GM19240 (cell line): ENCODE measurements at regions not wholly inside any gene's neighbourhood (a gene's known extent, or its start where the extent isn't known, plus 50 kb on each side); places are given as distances from the start of the nearest gene placed in this dataset.

Experiments
- DNase-seq: peaks from one replicate; pipeline ENCODE4 v3.0.0; 2011; ENCODE audit warnings: low spot score; ENCODE audit not compliant: insufficient read length

DNA sequence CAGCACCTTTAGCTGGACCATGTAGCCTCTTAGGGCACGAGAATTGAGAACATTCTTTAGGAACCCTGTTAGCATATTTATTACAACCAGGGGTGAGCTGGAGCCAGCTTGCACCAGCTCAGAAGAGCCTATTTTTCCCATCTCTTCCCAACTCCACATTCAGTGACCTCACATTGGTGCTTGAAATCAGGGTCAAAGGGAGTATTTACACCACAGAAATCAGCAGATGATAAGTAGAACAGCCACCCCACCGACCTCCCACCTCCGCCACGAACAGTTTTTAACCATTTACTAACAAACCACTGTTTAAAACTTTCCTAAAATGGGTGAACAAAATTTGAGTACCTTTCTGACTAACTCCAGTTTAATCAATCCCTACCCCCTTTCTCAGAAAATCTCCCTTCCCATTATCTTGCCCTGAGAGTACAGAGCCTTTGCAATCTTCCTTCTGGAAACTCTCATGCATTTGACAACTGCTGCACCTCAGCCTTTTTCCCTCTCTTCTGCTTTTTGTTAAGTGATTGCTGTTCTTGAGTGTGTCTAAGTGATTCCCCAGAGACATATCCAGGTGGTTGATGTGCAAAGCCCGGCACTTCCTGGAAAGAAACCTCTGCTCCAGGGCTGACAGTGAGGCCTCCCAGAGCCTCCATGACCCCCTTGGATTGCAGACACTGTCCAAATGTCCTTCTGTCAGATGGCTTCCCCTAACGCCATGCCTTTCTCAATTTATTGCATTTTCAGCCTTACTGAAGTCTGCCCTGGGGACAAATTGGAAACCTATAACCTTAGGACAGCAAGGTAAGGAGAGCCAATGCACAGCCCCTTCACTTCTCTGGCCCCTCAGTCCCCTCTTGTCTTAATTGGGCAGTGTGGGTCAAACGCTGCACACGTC is 389.5 kb upstream of the TNP1 start:
- no peak for DNase-seq

- DNase-seq: peak; percentile 9
These were observed 388.6 kb upstream of the TNP1 start for GRCh38 chr2:217248312-217248935.

DNA sequence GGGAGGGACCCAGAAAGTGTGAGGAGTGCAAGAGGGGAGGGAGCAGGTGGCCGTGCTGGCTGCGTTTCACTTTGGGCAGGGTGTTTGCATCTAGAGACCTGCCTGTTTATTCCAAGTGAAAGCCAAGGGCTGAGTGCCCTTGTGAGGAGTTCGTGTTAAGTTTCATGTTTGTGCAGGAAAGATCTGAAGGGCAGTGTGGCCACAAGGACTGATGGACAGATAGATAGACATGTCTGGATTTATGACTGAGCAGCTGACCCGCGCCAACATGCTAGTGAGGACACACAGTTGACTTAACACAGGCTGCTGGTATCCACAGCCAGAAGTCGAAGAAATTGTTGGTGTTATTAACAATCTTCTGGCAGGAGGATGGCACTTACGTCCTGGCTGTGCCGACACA is 387.6 kb upstream of the TNP1 start:
- no peak for DNase-seq

DNA sequence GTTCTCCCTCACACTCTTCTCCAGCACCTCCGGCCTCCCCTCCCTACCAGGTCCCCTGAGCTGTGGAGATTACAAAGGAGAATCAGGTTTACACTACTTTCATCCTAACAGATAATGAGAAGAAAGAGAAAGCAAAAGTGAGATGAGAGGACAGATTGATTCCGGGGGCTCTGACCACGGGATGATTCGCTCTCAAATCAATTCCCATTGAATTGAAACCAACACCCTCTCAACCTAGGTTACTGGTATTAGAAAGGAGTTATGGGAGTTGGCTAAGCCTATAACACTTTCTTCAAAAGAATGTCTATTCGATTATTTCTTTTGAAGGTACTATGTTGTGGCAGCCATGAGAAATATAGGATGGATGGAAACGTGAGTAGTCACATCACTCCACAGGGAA is 386.2 kb upstream of the TNP1 start:
- DNase-seq: no peak

DNA sequence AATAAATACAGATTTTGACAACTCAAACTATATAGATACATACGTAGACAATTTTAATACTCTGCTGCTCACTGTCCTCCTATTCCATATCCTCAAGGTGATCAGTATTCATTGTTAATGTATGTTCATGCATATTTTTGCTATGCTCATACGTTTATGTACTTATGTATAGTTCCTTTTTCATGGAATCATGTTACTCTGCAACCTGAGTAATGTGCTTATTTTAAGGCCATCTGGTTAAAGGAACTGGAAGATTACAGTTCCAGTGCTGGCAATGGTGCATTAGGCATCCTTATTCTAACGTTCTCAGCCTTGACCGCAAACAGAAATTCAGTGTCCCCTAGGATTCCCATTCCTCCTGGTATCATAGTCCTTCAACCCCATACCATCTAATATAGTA is 385.0 kb upstream of the TNP1 start:
- no peak for DNase-seq

GRCh38 chr2:217242947-217243346 is 383.1 kb upstream of the TNP1 start:
- no peak for DNase-seq

DNA sequence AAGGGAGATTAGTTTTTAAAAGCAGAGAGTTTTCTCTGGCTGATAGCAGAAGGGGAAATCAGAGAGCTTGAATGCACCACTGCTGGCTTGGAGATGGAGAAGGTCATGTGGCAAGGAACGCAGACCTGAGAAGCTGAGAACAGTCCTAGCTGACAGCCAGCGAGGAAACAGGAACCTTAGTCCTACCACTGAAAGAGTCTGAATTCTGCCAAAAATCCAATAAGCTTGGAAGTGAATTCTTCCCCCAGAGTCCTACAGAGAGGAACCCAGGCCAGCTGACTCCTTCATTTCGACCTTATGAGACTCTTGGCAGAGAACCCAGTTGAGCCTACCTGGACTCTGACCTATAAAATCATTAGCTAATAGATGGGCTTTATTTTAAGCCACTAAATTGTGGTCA is 371.9 kb upstream of the TNP1 start:
- no peak for DNase-seq

- DNase-seq: no peak
These were observed 371.3 kb upstream of the TNP1 start for GRCh38 chr2:217231212-217231611.

- no peak for DNase-seq
These were observed 368.9 kb upstream of the TNP1 start for GRCh38 chr2:217228732-217229131.

DNA sequence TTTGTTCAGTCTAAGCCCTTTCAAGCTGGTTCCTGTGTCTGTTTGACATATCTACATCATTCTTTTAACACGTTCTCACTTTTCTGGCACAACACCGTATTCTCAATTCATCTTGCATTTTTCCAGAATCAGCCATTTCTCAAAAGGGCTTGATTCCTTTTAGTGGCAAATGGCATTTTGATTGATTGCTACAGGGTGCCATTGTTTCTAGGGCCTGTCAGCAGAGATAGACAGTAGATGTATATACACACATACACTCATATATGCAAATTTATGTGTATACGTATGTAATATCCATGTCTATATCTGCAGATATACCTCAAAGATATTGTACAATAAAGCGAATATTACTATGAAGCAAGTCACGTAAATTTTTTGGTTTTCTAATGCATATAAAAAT is 367.9 kb upstream of the TNP1 start:
- DNase-seq: no peak

DNA sequence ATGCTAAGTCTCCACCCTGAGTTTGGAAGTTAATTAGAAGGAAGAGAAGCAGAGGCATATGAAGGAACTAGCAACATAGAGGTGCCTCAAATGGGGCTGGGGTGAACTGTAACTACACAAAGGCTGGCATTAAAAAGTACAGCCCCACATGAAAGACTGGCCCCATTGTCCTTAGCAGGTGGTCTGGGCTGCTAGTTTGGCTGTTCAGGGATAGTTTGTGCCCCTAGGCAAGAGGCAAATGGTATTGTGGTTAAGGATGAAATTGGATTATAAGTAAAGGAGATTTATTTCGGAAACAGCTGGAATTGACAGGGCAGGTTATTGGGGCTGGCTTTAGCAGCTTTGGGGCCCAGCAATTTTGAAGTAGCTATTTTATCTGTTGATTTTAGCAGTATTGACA is 365.7 kb upstream of the TNP1 start:
- no peak for DNase-seq

- DNase-seq: peak; percentile 23
These were observed 363.5 kb upstream of the TNP1 start for GRCh38 chr2:217223222-217223930.

- DNase-seq: no peak
These were observed 362.5 kb upstream of the TNP1 start for GRCh38 chr2:217222309-217222910.

DNA sequence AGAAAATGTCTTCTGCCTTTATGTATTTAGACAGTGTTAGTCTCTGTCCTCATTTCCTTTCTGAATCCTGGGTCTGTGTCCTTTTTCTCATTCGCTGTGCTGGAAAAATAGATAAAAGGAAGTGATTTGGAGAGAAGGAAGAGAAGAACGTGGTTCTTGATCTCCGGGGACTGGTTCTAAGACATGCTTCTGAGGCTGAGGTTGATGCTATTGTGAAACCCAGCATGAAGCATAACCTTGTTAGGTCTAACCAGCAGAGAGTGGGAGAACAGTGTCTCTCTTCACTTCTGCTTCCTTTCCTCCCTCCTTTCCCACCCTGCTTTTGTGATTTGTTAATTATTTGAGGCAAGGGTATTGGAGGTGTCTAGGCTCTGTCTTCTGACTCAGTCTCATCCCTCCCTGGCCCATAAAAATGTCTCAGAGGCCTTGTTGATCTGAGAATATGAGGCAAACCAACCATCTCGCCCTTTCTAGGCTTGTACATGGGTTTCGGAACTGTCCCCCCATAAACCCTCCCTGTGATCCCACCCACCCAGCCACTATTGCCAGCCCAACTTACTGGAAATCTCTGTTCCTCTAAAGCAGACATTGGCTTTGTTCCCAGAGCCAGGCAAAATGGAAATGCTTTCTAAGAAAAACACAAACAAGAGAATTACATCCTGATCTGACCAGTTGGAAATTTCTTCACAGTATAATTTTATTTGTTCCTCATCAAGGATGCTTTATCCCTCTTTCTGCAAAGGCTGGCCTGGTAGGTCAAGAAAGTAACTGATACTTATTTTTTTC is 360.6 kb upstream of the TNP1 start:
- no peak for DNase-seq

DNA sequence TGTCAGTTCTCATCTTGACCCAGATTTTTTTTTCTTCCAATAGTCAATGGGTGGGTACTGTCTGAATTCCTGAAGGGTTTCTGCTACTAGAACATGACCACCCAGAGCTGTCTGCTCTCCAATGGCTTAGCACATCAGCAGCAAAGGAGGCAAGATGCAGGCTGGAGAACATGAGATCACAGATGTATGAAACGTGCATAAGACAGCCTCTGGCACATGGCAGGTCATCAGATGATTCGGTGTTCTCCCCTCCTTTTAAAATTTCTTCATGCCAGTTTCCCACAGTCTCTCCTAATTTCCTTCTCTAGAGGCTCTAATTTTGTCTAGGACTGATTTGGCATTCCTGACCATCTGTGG is 359.3 kb upstream of the TNP1 start:
- no peak for DNase-seq

DNA sequence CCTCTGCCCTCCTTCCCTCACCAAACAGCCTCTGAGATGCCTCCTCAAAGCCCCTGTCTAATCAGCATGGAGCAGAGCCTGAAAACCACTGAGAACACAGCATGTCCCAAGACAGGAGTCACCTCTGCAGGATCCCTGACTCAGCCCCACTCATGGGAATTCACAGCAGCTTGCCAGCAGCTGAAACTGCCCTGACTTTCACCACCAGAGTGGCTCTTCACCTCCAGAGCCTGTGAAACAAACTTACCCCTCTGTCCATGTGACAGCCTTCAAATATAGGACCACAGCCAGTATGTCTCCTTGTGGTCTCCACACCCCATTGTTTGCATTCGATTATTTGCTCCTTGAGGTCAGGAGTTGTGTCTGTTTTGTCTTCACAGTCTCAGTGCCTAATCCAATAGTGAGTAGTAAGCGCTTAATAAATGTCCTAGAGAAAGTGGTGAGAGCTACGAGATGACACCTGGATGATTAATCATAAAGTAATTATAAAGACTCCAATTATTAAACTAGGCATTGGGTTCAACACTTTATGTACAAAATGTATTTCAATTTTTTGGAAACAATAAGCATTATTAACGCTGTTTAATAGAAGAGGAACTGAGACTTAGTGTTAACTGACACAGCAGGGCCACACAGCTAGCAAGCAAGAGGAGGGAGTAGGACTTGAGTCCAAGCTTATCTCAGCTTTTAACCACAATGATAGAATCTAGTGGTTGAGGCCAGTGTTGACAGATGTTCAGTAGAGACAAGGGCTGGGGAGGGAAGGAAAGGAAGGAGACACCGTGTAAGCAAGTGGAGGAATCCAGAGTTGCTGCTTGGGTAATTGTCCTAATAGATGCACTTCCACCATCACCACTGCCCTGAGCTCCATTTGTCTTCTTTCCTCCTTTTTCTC is 358.7 kb upstream of the TNP1 start:
- no peak for DNase-seq

GRCh38 chr2:217216982-217217381 is 357.1 kb upstream of the TNP1 start:
- no peak for DNase-seq

GRCh38 chr2:217216316-217216715 is 356.5 kb upstream of the TNP1 start:
- DNase-seq: no peak

DNA sequence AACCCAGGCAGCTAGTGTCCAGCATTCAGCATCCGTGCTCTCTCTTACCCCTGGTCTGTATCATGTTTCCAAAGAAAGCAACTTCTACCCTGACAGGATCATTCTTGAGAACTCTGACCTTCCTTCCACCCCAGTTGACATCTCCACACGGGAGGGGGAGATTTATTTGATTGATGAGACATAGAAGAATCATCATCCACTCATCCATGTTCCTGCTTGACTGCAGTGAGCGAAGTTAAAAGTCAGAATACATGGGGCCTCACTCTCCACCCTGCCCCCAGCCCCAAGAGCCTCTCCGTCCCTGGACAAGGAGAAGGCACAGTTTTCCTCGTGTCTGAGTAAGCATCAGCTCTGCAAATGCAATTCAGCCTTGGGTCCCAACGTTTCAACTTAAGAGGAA is 356.0 kb upstream of the TNP1 start:
- DNase-seq: no peak

DNA sequence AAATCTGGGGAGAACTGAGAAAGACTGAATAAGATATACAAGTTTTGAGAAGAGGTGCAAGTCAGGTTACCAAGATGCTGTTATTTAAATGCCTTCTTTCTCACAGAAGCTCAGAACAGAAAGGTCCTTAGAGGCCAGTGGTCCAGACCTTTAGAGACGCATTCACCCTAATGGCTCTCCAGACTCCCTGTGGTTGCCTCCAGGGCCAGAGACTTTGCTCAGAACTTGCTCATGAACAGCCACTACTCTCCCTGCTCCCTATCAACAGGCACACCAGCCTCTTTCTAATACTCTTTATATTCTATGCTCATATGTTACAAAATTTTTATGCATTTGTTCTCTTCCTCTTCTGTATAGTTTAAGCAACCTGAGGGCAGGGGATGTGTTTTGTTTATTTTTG is 349.0 kb upstream of the TNP1 start:
- no peak for DNase-seq
